OCI-LY3 (cell line): ENCODE measurements at regions not wholly inside any gene's neighbourhood (a gene's known extent, or its start where the extent isn't known, plus 50 kb on each side); places are given as distances from the start of the nearest gene placed in this dataset.
A peak's percentile ranks its signal among the peaks of the same experiment; 100 is the strongest.

Source experiments
- H2AFZ ChIP-seq: fragments of 200-600, 300-600 bp; shearing (Covaris generic); 2 replicates; pipeline ENCODE4 v1.6.0; 2014; ENCODE audit warnings: antibody characterized with exemption, low read depth, low read length
- H3K27ac ChIP-seq: fragments of 200-600, 300-600 bp; sonication (generic); 2 replicates; pipeline ENCODE4 v1.5.1; 2014; ENCODE audit warnings: mild to moderate bottlenecking, low read length, moderate library complexity, mixed read lengths
- H3K27me3 ChIP-seq: fragments of 200-600, 300-600 bp; sonication (generic); 2 replicates; pipeline ENCODE4 v1.6.1; 2014; ENCODE audit warnings: low read depth, low read length, mixed read lengths
- H3K36me3 ChIP-seq: fragments of 200-600, 300-600 bp; sonication (generic); replicated peaks from 2 replicates; pipeline ENCODE3; 2014; ENCODE audit warnings: low read depth, low read length, mixed read lengths
- H3K4me1 ChIP-seq: fragments of 300-600, 200-600 bp; sonication (generic); 2 replicates; pipeline ENCODE4 v1.6.1; 2014; ENCODE audit warnings: low read length, mixed read lengths
- H3K4me2 ChIP-seq: fragments of 200-600, 300-600 bp; sonication (generic); 2 replicates; pipeline ENCODE4 v1.6.1; 2014; ENCODE audit warnings: low read length, mixed read lengths
- H3K4me3 ChIP-seq: fragments of 300-600, 200-600 bp; sonication (generic); 2 replicates; pipeline ENCODE4 v1.5.1; 2014; ENCODE audit warnings: antibody characterized with exemption, mild to moderate bottlenecking, low read length, moderate library complexity
- H3K79me2 ChIP-seq: fragments of 300-600, 200-600 bp; shearing (Covaris generic); 2 replicates; pipeline ENCODE4 v1.6.1; 2014; ENCODE audit warnings: mild to moderate bottlenecking, low read length, mixed read lengths
- H3K9ac ChIP-seq: fragments of 300-600, 200-600 bp; shearing (Covaris generic); 2 replicates; pipeline ENCODE4 v1.6.0; 2014; ENCODE audit warnings: mild to moderate bottlenecking, low read length, moderate library complexity
- H3K9me3 ChIP-seq: fragments of 200-600, 300-600 bp; shearing (Covaris generic); 2 replicates; pipeline ENCODE4 v1.6.1; 2014; ENCODE audit warnings: low read length, mixed read lengths; ENCODE audit not compliant: insufficient read depth
- H4K20me1 ChIP-seq: fragments of 200-600, 300-600 bp; sonication (generic); 2 replicates; pipeline ENCODE4 v1.6.1; 2016; ENCODE audit warnings: low read length, mixed read lengths; ENCODE audit not compliant: insufficient read depth
- EZH2phosphoT487 ChIP-seq: fragments of 200-600 bp; shearing (Covaris generic); IDR thresholded peaks from 2 replicates; pipeline ENCODE4 v1.6.1; 2018; ENCODE audit warnings: antibody characterized with exemption, mixed run types, low read depth
- TF ChIP-seq, protein P1 (sequence below): fragments of 200-600, 300-600 bp; sonication (generic); IDR thresholded peaks from 2 replicates; pipeline ENCODE4 v1.5.1; 2014; ENCODE audit warnings: antibody characterized with exemption, low read length, low read depth

GRCh38 chr4:112708772-112709171, 71.8 kb downstream of the LARP7 start:
- no peaks in the 10 kb centered on the region for H3K79me2 ChIP-seq
- no peaks in the 10 kb centered on the region for H3K36me3 ChIP-seq
- H3K27ac ChIP-seq: no peak overlapping the region
- no peaks in the 10 kb centered on the region for H4K20me1 ChIP-seq
- H3K4me3 ChIP-seq: no peak overlapping the region
- H2AFZ ChIP-seq: no peak overlapping the region
- H3K4me1 ChIP-seq: peaks cover 19% of the 10 kb centered on the region
- H3K27me3 ChIP-seq: peaks cover 11% of the 10 kb centered on the region
- H3K9ac ChIP-seq: no peak overlapping the region
- TF ChIP-seq, protein P1, sequence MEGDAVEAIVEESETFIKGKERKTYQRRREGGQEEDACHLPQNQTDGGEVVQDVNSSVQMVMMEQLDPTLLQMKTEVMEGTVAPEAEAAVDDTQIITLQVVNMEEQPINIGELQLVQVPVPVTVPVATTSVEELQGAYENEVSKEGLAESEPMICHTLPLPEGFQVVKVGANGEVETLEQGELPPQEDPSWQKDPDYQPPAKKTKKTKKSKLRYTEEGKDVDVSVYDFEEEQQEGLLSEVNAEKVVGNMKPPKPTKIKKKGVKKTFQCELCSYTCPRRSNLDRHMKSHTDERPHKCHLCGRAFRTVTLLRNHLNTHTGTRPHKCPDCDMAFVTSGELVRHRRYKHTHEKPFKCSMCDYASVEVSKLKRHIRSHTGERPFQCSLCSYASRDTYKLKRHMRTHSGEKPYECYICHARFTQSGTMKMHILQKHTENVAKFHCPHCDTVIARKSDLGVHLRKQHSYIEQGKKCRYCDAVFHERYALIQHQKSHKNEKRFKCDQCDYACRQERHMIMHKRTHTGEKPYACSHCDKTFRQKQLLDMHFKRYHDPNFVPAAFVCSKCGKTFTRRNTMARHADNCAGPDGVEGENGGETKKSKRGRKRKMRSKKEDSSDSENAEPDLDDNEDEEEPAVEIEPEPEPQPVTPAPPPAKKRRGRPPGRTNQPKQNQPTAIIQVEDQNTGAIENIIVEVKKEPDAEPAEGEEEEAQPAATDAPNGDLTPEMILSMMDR: no peak
- TF ChIP-seq EZH2phosphoT487: no peak
- H3K9me3 ChIP-seq: no peaks in the 10 kb centered on the region
- H3K4me2 ChIP-seq: no peak overlapping the region

- H3K9me3 ChIP-seq: no peaks in the 10 kb centered on the region
- no peak overlapping the region for H2AFZ ChIP-seq
- no peaks in the 10 kb centered on the region for H3K27me3 ChIP-seq
- no peak overlapping the region for H3K4me3 ChIP-seq
- H3K79me2 ChIP-seq: no peaks in the 10 kb centered on the region
- H3K4me2 ChIP-seq: no peak overlapping the region
- TF ChIP-seq, protein P1: no peak
- no peak for TF ChIP-seq EZH2phosphoT487
- H3K4me1 ChIP-seq: peaks cover 5% of the 10 kb centered on the region
- H3K27ac ChIP-seq: no peak overlapping the region
- H3K36me3 ChIP-seq: no peaks in the 10 kb centered on the region
- no peaks in the 10 kb centered on the region for H4K20me1 ChIP-seq
- no peak overlapping the region for H3K9ac ChIP-seq
Measured at GRCh38 chr4:112714922-112715901, 78.3 kb downstream of the LARP7 start.

GRCh38 chr4:112717856-112718255, 80.9 kb downstream of the LARP7 start:
- H3K79me2 ChIP-seq: no peaks in the 10 kb centered on the region
- H3K36me3 ChIP-seq: no peaks in the 10 kb centered on the region
- no peaks in the 10 kb centered on the region for H3K9me3 ChIP-seq
- H3K4me3 ChIP-seq: no peak overlapping the region
- H3K27me3 ChIP-seq: 0 out of 2 replicates have a peak, but pooled peaks cover 3% of the 10 kb centered on the region
- H3K4me1 ChIP-seq: peaks cover 5% of the 10 kb centered on the region
- H4K20me1 ChIP-seq: no peaks in the 10 kb centered on the region
- H2AFZ ChIP-seq: no peak overlapping the region
- TF ChIP-seq, protein P1: no peak
- no peak for TF ChIP-seq EZH2phosphoT487
- no peak overlapping the region for H3K9ac ChIP-seq
- H3K27ac ChIP-seq: no peak overlapping the region
- H3K4me2 ChIP-seq: peak overlapping the region; percentile 5; the same call in 1 of the 2 replicates

- Histone ChIP-seq H3K9ac (no peak overlapping the region), H2AFZ (no peak overlapping the region), H4K20me1 (no peaks in the 10 kb centered on the region), H3K79me2 (no peaks in the 10 kb centered on the region), H3K27ac (no peak overlapping the region), H3K4me3 (no peak overlapping the region), H3K9me3 (no peaks in the 10 kb centered on the region), H3K4me2 (no peak overlapping the region), H3K36me3 (no peaks in the 10 kb centered on the region), H3K4me1 (peaks cover 8% of the 10 kb centered on the region), H3K27me3 (0 out of 2 replicates have a peak, but pooled peaks cover 3% of the 10 kb centered on the region)
- TF ChIP-seq EZH2phosphoT487: no peak
- TF ChIP-seq, protein P1: no peak
Measured at GRCh38 chr4:112721627-112722026, 84.7 kb downstream of the LARP7 start.
